DMS53 treated with DMSO at 0.1 percent for 48 hours (cell line): ENCODE measurements at regions not wholly inside any gene's neighbourhood (a gene's known extent, or its start where the extent isn't known, plus 50 kb on each side); places are given as distances from the start of the nearest gene placed in this dataset.
"Not testable (repeated sequence)": the region's sequence is repeated elsewhere in the genome, so short reads cannot be mapped to it uniquely, and the experiment has no call there.

Experiments
- DNase-seq: peaks from one replicate; lab custom pipeline; 2025; ENCODE audit not compliant: unreplicated experiment; lab: John Stamatoyannopoulos, UW

GRCh38 chr7:37598824-37599223 is 84.7 kb upstream of the GPR141 start:
- no peak for DNase-seq

- DNase-seq: no peak
Measured at GRCh38 chr7:37601321-37601720, 82.2 kb upstream of the GPR141 start.

GRCh38 chr7:37604078-37604477 is 79.5 kb upstream of the GPR141 start:
- DNase-seq: no peak

GRCh38 chr7:37617406-37617805 is 66.2 kb upstream of the GPR141 start:
- DNase-seq: not testable (repeated sequence)

GRCh38 chr7:37633048-37633447 is 50.5 kb upstream of the GPR141 start:
- DNase-seq: no peak
